T-helper 1 cell treated with Interleukin-12 subunit alpha and Interleukin-12 subunit beta and Interleukin-4 antibody, amounts not matched to agents 30 μg/mL and 1 μg/mL, for 36 hours (primary cell): ENCODE measurements at regions not wholly inside any gene's neighbourhood (a gene's known extent, or its start where the extent isn't known, plus 50 kb on each side); places are given as distances from the start of the nearest gene placed in this dataset.
"Not testable (repeated sequence)": the region's sequence is repeated elsewhere in the genome, so short reads cannot be mapped to it uniquely, and the experiment has no call there.

Experiments used
- H3K27ac Mint-ChIP-seq: one replicate; pipeline ENCODE4 v1.8.0; 2021; ENCODE audit warnings: mild to moderate bottlenecking, mixed read lengths
- H3K27me3 Mint-ChIP-seq: one replicate; pipeline ENCODE4 v1.8.0; 2021; ENCODE audit warnings: low read depth, mixed read lengths
- H3K36me3 Mint-ChIP-seq: one replicate; pipeline ENCODE4 v1.8.0; 2021; ENCODE audit warnings: low read depth, mixed read lengths
- H3K4me1 Mint-ChIP-seq: one replicate; pipeline ENCODE4 v1.8.0; 2021; ENCODE audit warnings: low read depth, mixed read lengths
- H3K4me3 Mint-ChIP-seq: one replicate; pipeline ENCODE4 v1.8.0; 2021; ENCODE audit warnings: mild to moderate bottlenecking, moderate library complexity, mixed read lengths
- H3K9me3 Mint-ChIP-seq: one replicate; pipeline ENCODE4 v1.8.0; 2021; ENCODE audit warnings: mixed read lengths

- H3K27ac Mint-ChIP-seq, result no peak overlapping the region
- H3K9me3 Mint-ChIP-seq, result no peaks in the 10 kb centered on the region
- no peak overlapping the region for H3K4me3 Mint-ChIP-seq
- H3K27me3 Mint-ChIP-seq, result peaks cover 30% of the 10 kb centered on the region
- no peaks in the 10 kb centered on the region for H3K4me1 Mint-ChIP-seq
- H3K36me3 Mint-ChIP-seq, result no peaks in the 10 kb centered on the region
Observed at GRCh38 chr1:221564891-221565290, 177.0 kb downstream of the DUSP10 start.

GRCh38 chr1:221565711-221566110 is 176.2 kb downstream of the DUSP10 start:
- Mint-ChIP-seq H3K27me3 (peaks cover 27% of the 10 kb centered on the region), H3K4me1 (no peaks in the 10 kb centered on the region), H3K27ac (no peak overlapping the region), H3K9me3 (no peaks in the 10 kb centered on the region), H3K36me3 (no peaks in the 10 kb centered on the region), H3K4me3 (no peak overlapping the region)

GRCh38 chr1:221567859-221568507 is 173.9 kb downstream of the DUSP10 start:
- no peaks in the 10 kb centered on the region for H3K9me3 Mint-ChIP-seq
- H3K27me3 Mint-ChIP-seq, result peaks cover 22% of the 10 kb centered on the region
- no peak overlapping the region for H3K27ac Mint-ChIP-seq
- no peaks in the 10 kb centered on the region for H3K36me3 Mint-ChIP-seq
- H3K4me1 Mint-ChIP-seq, result no peaks in the 10 kb centered on the region
- H3K4me3 Mint-ChIP-seq, result no peak overlapping the region

GRCh38 chr1:221573756-221574155 is 168.1 kb downstream of the DUSP10 start:
- Mint-ChIP-seq H3K36me3 (no peaks in the 10 kb centered on the region), H3K9me3 (peaks cover 6% of the 10 kb centered on the region), H3K4me1 (no peaks in the 10 kb centered on the region), H3K4me3 (no peak overlapping the region), H3K27me3 (peaks cover 12% of the 10 kb centered on the region), H3K27ac (no peak overlapping the region)

- Mint-ChIP-seq H3K27ac (no peak overlapping the region), H3K9me3 (peaks cover 6% of the 10 kb centered on the region), H3K27me3 (peaks cover 9% of the 10 kb centered on the region), H3K4me1 (no peaks in the 10 kb centered on the region), H3K36me3 (no peaks in the 10 kb centered on the region), H3K4me3 (no peak overlapping the region)
Observed at GRCh38 chr1:221574529-221574928, 167.4 kb downstream of the DUSP10 start.

GRCh38 chr1:221575605-221576004 is 166.3 kb downstream of the DUSP10 start:
- H3K27ac Mint-ChIP-seq, result no peak overlapping the region
- H3K4me3 Mint-ChIP-seq, result no peak overlapping the region
- H3K27me3 Mint-ChIP-seq, result peaks cover 8% of the 10 kb centered on the region
- peaks cover 6% of the 10 kb centered on the region for H3K9me3 Mint-ChIP-seq
- no peaks in the 10 kb centered on the region for H3K4me1 Mint-ChIP-seq
- no peaks in the 10 kb centered on the region for H3K36me3 Mint-ChIP-seq

- Mint-ChIP-seq H3K27me3 (peaks cover 8% of the 10 kb centered on the region), H3K4me1 (no peaks in the 10 kb centered on the region), H3K9me3 (peaks cover 6% of the 10 kb centered on the region), H3K27ac (no peak overlapping the region), H3K4me3 (no peak overlapping the region), H3K36me3 (no peaks in the 10 kb centered on the region)
Observed at GRCh38 chr1:221576268-221576667, 165.6 kb downstream of the DUSP10 start.

- no peaks in the 10 kb centered on the region for H3K36me3 Mint-ChIP-seq
- no peak overlapping the region for H3K4me3 Mint-ChIP-seq
- H3K27ac Mint-ChIP-seq, result no peak overlapping the region
- peaks cover 3% of the 10 kb centered on the region for H3K9me3 Mint-ChIP-seq
- H3K4me1 Mint-ChIP-seq, result no peaks in the 10 kb centered on the region
- peaks cover 20% of the 10 kb centered on the region for H3K27me3 Mint-ChIP-seq
Observed at GRCh38 chr1:221583465-221583864, 158.4 kb downstream of the DUSP10 start.

GRCh38 chr1:221587013-221587412 is 154.9 kb downstream of the DUSP10 start:
- not testable (repeated sequence) for H3K36me3 Mint-ChIP-seq, H3K4me3 Mint-ChIP-seq, H3K27ac Mint-ChIP-seq, H3K4me1 Mint-ChIP-seq, H3K9me3 Mint-ChIP-seq
- H3K27me3 Mint-ChIP-seq, result peaks cover 22% of the 10 kb centered on the region

GRCh38 chr1:221591250-221591649 is 150.6 kb downstream of the DUSP10 start:
- not testable (repeated sequence) for H3K4me1 Mint-ChIP-seq, H3K36me3 Mint-ChIP-seq, H3K27ac Mint-ChIP-seq, H3K9me3 Mint-ChIP-seq, H3K27me3 Mint-ChIP-seq, H3K4me3 Mint-ChIP-seq

- Mint-ChIP-seq H3K4me3 (no peak overlapping the region), H3K27me3 (peaks cover 1% of the 10 kb centered on the region), H3K9me3 (no peaks in the 10 kb centered on the region), H3K36me3 (no peaks in the 10 kb centered on the region), H3K4me1 (no peaks in the 10 kb centered on the region), H3K27ac (no peak overlapping the region)
Observed at GRCh38 chr1:221594576-221594975, 147.3 kb downstream of the DUSP10 start.

GRCh38 chr1:221598122-221598521 is 143.8 kb downstream of the DUSP10 start:
- H3K27me3 Mint-ChIP-seq, result no peaks in the 10 kb centered on the region
- no peaks in the 10 kb centered on the region for H3K36me3 Mint-ChIP-seq
- no peaks in the 10 kb centered on the region for H3K9me3 Mint-ChIP-seq
- H3K4me3 Mint-ChIP-seq, result no peak overlapping the region
- no peaks in the 10 kb centered on the region for H3K4me1 Mint-ChIP-seq
- H3K27ac Mint-ChIP-seq, result no peak overlapping the region

- no peak overlapping the region for H3K27ac Mint-ChIP-seq
- no peaks in the 10 kb centered on the region for H3K27me3 Mint-ChIP-seq
- H3K4me1 Mint-ChIP-seq, result no peaks in the 10 kb centered on the region
- H3K36me3 Mint-ChIP-seq, result no peaks in the 10 kb centered on the region
- no peak overlapping the region for H3K4me3 Mint-ChIP-seq
- peaks cover 2% of the 10 kb centered on the region for H3K9me3 Mint-ChIP-seq
Observed at GRCh38 chr1:221601166-221601565, 140.7 kb downstream of the DUSP10 start.

- no peaks in the 10 kb centered on the region for H3K4me1 Mint-ChIP-seq
- no peak overlapping the region for H3K4me3 Mint-ChIP-seq
- H3K27me3 Mint-ChIP-seq, result no peaks in the 10 kb centered on the region
- peaks cover 3% of the 10 kb centered on the region for H3K9me3 Mint-ChIP-seq
- no peak overlapping the region for H3K27ac Mint-ChIP-seq
- H3K36me3 Mint-ChIP-seq, result no peaks in the 10 kb centered on the region
Observed at GRCh38 chr1:221602830-221603229, 139.1 kb downstream of the DUSP10 start.

- H3K36me3 Mint-ChIP-seq, H3K4me1 Mint-ChIP-seq, H3K4me3 Mint-ChIP-seq, H3K27ac Mint-ChIP-seq, H3K27me3 Mint-ChIP-seq, H3K9me3 Mint-ChIP-seq: not testable (repeated sequence)
Observed at GRCh38 chr1:221604390-221604789, 137.5 kb downstream of the DUSP10 start.

- Mint-ChIP-seq H3K36me3 (no peaks in the 10 kb centered on the region), H3K9me3 (peaks cover 3% of the 10 kb centered on the region), H3K4me1 (no peaks in the 10 kb centered on the region), H3K4me3 (no peak overlapping the region), H3K27me3 (no peaks in the 10 kb centered on the region), H3K27ac (no peak overlapping the region)
Observed at GRCh38 chr1:221604948-221605347, 136.9 kb downstream of the DUSP10 start.
